Osteocyte (in vitro differentiated cells): ENCODE measurements at regions not wholly inside any gene's neighbourhood (a gene's known extent, or its start where the extent isn't known, plus 50 kb on each side); places are given as distances from the start of the nearest gene placed in this dataset.

Experiments
- DNase-seq: peaks from one replicate; pipeline ENCODE4 v3.0.0; 2021; ENCODE audit warnings: mixed read lengths; ENCODE audit not compliant: unreplicated experiment; ENCODE audit errors: extremely low spot score
- H3K27ac Mint-ChIP-seq: one replicate; pipeline ENCODE4 v1.8.0; 2021; ENCODE audit warnings: mild to moderate bottlenecking, mixed read lengths; ENCODE audit not compliant: unreplicated experiment
- H3K27me3 Mint-ChIP-seq: one replicate; pipeline ENCODE4 v1.8.0; 2021; ENCODE audit warnings: mixed read lengths; ENCODE audit not compliant: unreplicated experiment
- H3K36me3 Mint-ChIP-seq: one replicate; pipeline ENCODE4 v1.8.0; 2021; ENCODE audit warnings: mixed read lengths; ENCODE audit not compliant: unreplicated experiment
- H3K4me1 Mint-ChIP-seq: one replicate; pipeline ENCODE4 v1.8.0; 2021; ENCODE audit warnings: mixed read lengths; ENCODE audit not compliant: unreplicated experiment
- H3K4me3 Mint-ChIP-seq: one replicate; pipeline ENCODE4 v1.8.0; 2021; ENCODE audit warnings: mild to moderate bottlenecking, moderate library complexity, mixed read lengths; ENCODE audit not compliant: unreplicated experiment
- H3K9me3 Mint-ChIP-seq: one replicate; pipeline ENCODE4 v1.8.0; 2021; ENCODE audit warnings: mixed read lengths; ENCODE audit not compliant: unreplicated experiment
- CTCF ChIP-seq: fragments of 200-600 bp; sonication (generic); IDR thresholded peaks from 2 replicates; pipeline ENCODE4 v1.5.0; 2021; ENCODE audit warnings: antibody characterized with exemption, mild to moderate bottlenecking, moderate library complexity

DNA sequence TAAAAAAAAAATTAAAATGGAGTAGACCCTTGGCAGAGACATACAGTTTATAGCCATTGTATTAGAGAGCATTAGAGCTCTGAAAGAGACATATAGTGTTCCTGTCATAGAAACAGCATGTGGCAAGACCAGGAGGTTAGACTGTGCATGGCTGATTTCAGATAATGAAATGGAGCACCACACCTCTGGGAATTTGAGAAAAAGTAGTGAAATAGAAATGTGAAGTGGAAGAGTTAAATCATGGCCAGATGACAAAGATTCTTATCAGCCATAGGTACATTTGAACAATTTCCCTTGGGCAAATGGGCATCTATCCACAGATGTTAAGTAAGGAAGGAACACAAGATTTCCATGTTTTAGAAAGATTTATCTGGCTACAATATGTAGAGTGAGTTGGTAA lies 1083.1 kb downstream of the PLA2G4A start:
- Mint-ChIP-seq H3K36me3 (no peaks in the 10 kb centered on the region), H3K4me1 (peaks cover 7% of the 10 kb centered on the region), H3K27ac (no peak overlapping the region), H3K9me3 (no peaks in the 10 kb centered on the region), H3K27me3 (no peaks in the 10 kb centered on the region), H3K4me3 (no peak overlapping the region)
- no peak for DNase-seq
- no peak for TF ChIP-seq CTCF

- no peaks in the 10 kb centered on the region for H3K9me3 Mint-ChIP-seq
- H3K4me1 Mint-ChIP-seq = peaks cover 6% of the 10 kb centered on the region
- no peak for DNase-seq
- no peak overlapping the region for H3K4me3 Mint-ChIP-seq
- no peaks in the 10 kb centered on the region for H3K36me3 Mint-ChIP-seq
- TF ChIP-seq CTCF = no peak
- no peak overlapping the region for H3K27ac Mint-ChIP-seq
- H3K27me3 Mint-ChIP-seq = no peaks in the 10 kb centered on the region
Observed at GRCh38 chr1:187920976-187921375, 1092.2 kb downstream of the PLA2G4A start.

GRCh38 chr1:187921426-187921825 lies 1092.7 kb downstream of the PLA2G4A start:
- Mint-ChIP-seq H3K4me1 (peaks cover 6% of the 10 kb centered on the region), H3K27me3 (no peaks in the 10 kb centered on the region), H3K9me3 (no peaks in the 10 kb centered on the region), H3K36me3 (no peaks in the 10 kb centered on the region), H3K27ac (no peak overlapping the region), H3K4me3 (no peak overlapping the region)
- no peak for TF ChIP-seq CTCF
- DNase-seq = no peak

GRCh38 chr1:187922255-187922654 lies 1093.5 kb downstream of the PLA2G4A start:
- no peaks in the 10 kb centered on the region for H3K27me3 Mint-ChIP-seq
- H3K36me3 Mint-ChIP-seq = no peaks in the 10 kb centered on the region
- H3K4me3 Mint-ChIP-seq = no peak overlapping the region
- TF ChIP-seq CTCF = no peak
- H3K27ac Mint-ChIP-seq = no peak overlapping the region
- H3K4me1 Mint-ChIP-seq = peaks cover 6% of the 10 kb centered on the region
- H3K9me3 Mint-ChIP-seq = no peaks in the 10 kb centered on the region
- no peak for DNase-seq

DNA sequence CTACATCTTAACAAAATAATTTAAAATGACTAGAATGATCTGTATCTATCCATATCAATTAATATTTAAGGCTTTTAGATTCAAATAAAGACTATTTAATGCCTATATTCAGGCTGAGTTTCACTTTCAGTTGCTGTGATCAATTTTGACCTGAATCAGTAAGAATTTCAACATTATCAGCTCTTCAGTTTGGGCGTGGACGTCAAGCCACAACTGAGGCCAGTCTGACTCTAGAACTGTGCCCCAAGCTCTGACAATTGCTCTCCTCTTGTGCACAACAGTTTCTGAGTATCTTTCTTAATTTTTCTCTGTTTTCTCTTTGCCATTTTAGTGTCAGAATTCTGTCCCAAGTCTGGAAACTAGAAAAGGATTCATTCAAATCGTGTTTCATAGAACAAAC lies 1095.5 kb downstream of the PLA2G4A start:
- H3K27ac Mint-ChIP-seq = no peak overlapping the region
- H3K9me3 Mint-ChIP-seq = no peaks in the 10 kb centered on the region
- H3K4me3 Mint-ChIP-seq = no peak overlapping the region
- no peaks in the 10 kb centered on the region for H3K36me3 Mint-ChIP-seq
- no peak for TF ChIP-seq CTCF
- no peak for DNase-seq
- H3K27me3 Mint-ChIP-seq = no peaks in the 10 kb centered on the region
- peaks cover 9% of the 10 kb centered on the region for H3K4me1 Mint-ChIP-seq
